ENCODE measurements at regions not wholly inside any gene's neighbourhood (a gene's known extent, or its start where the extent isn't known, plus 50 kb on each side); places are given as distances from the start of the nearest gene placed in this dataset.
"Not testable (repeated sequence)": the region's sequence is repeated elsewhere in the genome, so short reads cannot be mapped to it uniquely, and the experiment has no call there.

GRCh38 chr4:163700383-163700782, 205.9 kb downstream of the TMA16 start:
- TF ChIP-seq, protein P1, sequence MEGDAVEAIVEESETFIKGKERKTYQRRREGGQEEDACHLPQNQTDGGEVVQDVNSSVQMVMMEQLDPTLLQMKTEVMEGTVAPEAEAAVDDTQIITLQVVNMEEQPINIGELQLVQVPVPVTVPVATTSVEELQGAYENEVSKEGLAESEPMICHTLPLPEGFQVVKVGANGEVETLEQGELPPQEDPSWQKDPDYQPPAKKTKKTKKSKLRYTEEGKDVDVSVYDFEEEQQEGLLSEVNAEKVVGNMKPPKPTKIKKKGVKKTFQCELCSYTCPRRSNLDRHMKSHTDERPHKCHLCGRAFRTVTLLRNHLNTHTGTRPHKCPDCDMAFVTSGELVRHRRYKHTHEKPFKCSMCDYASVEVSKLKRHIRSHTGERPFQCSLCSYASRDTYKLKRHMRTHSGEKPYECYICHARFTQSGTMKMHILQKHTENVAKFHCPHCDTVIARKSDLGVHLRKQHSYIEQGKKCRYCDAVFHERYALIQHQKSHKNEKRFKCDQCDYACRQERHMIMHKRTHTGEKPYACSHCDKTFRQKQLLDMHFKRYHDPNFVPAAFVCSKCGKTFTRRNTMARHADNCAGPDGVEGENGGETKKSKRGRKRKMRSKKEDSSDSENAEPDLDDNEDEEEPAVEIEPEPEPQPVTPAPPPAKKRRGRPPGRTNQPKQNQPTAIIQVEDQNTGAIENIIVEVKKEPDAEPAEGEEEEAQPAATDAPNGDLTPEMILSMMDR (IDR thresholded peaks at IDR 0.05), result not testable (repeated sequence)
- not testable (repeated sequence) for TF ChIP-seq ZFX (IDR thresholded peaks at IDR 0.05; ENCODE audit: borderline replicate concordance)

Measured in 22Rv1 (cell line).